ENCODE measurements at regions not wholly inside any gene's neighbourhood (a gene's known extent, or its start where the extent isn't known, plus 50 kb on each side); places are given as distances from the start of the nearest gene placed in this dataset.
A peak's percentile ranks its signal among the peaks of the same experiment; 100 is the strongest.

- no peak for DNase-seq
These were observed 146.2 kb upstream of the DMRT1 start for GRCh38 chr9:695252-695651.

GRCh38 chr9:696332-697323 is 144.9 kb upstream of the DMRT1 start:
- DNase-seq: peak; percentile 73

- DNase-seq: peak; percentile 52
These were observed 143.2 kb upstream of the DMRT1 start for GRCh38 chr9:698276-698675.

GRCh38 chr9:698954-699353 is 142.5 kb upstream of the DMRT1 start:
- no peak for DNase-seq

GRCh38 chr9:699396-699795 is 142.1 kb upstream of the DMRT1 start:
- no peak for DNase-seq

- no peak for DNase-seq
These were observed 140.9 kb upstream of the DMRT1 start for GRCh38 chr9:700365-701282.

GRCh38 chr9:703392-703791 is 138.1 kb upstream of the DMRT1 start:
- DNase-seq: no peak

- DNase-seq: no peak
These were observed 135.4 kb upstream of the DMRT1 start for GRCh38 chr9:706073-706472.

GRCh38 chr9:706606-707459 is 134.7 kb upstream of the DMRT1 start:
- DNase-seq: peak; percentile 68

- DNase-seq: no peak
These were observed 133.3 kb upstream of the DMRT1 start for GRCh38 chr9:708182-708550.

- no peak for DNase-seq
These were observed 132.7 kb upstream of the DMRT1 start for GRCh38 chr9:708551-709432.

- DNase-seq: no peak
These were observed 130.3 kb upstream of the DMRT1 start for GRCh38 chr9:710951-711745.

GRCh38 chr9:711761-712553 is 129.5 kb upstream of the DMRT1 start:
- no peak for DNase-seq

GRCh38 chr9:712643-713042 is 128.9 kb upstream of the DMRT1 start:
- DNase-seq: no peak

GRCh38 chr9:713091-713490 is 128.4 kb upstream of the DMRT1 start:
- DNase-seq: no peak

- no peak for DNase-seq
These were observed 126.8 kb upstream of the DMRT1 start for GRCh38 chr9:714675-715074.

GRCh38 chr9:715300-715699 is 126.2 kb upstream of the DMRT1 start:
- no peak for DNase-seq

GRCh38 chr9:715743-716400 is 125.6 kb upstream of the DMRT1 start:
- DNase-seq: no peak

- DNase-seq: no peak
These were observed 123.8 kb upstream of the DMRT1 start for GRCh38 chr9:717722-718121.

All from NCI-H226 (cell line).